ENCODE measurements at regions not wholly inside any gene's neighbourhood (a gene's known extent, or its start where the extent isn't known, plus 50 kb on each side); places are given as distances from the start of the nearest gene placed in this dataset.

DNA sequence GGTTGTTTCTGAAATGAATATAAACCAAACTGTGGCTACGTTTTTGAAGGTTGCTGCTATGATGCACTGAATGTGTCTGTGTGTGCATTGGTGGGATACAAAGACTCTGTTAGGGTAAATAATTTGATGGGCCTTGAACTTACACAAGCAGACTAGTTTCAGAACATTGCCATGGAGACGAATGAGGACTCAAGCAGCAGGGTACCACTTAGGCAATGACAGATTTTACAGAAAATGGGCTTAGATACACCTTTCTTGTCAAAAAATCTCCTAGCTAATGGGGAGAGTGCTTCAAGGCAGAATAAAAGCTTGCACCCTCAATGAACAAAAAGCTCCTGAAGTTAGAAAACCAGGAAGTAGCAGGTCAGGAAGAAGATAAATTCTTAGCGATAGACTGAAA, 55.7 kb downstream of the IER5 start:
- intact Hi-C loops (cut with micrococcal nuclease; ENCODE audit: unreplicated experiment): loop anchor here (5.0 kb wide), 2 partner anchors 512 to 627 kb away; partner anchors contain the start of gene XPR1
- Histone ChIP-seq H3K4me1 (ENCODE audit: insufficient read depth, low read length, poor library complexity, severe bottlenecking) (peaks cover 4% of the 10 kb centered on the region), H3K4me2 (ENCODE audit: low read length) (no peak overlapping the region), H3K36me3 (ENCODE audit: insufficient read depth, low read length) (no peaks in the 10 kb centered on the region), H3K9me2 (ENCODE audit: insufficient read depth, low read length) (no peaks in the 10 kb centered on the region), H2AFZ (ENCODE audit: low read length) (no peak overlapping the region), H3K4me3 (ENCODE audit: low read depth, low read length, poor library complexity, severe bottlenecking) (no peak overlapping the region), H4K20me1 (ENCODE audit: insufficient read depth, low read length) (no peaks in the 10 kb centered on the region), H3K79me2 (ENCODE audit: insufficient read depth, low read depth, low read length) (no peaks in the 10 kb centered on the region), H3K9me3 (ENCODE audit: low read length) (no peaks in the 10 kb centered on the region), H3K27ac (ENCODE audit: low read depth, low read length, poor library complexity, severe bottlenecking) (no peak overlapping the region)
- CTCF ChIA-PET (ENCODE audit: unreplicated experiment): interaction anchor here (0.6 kb wide), 1 partner anchor 209 kb away, joined by 3 read pairs; no protein-coding TSS in a partner anchor
- no peak for DNase-seq (ENCODE audit: low spot score)
- no TSS peak for BruUV-seq (replicated peaks)
- POLR2A ChIA-PET: interaction anchor here (1.5 to 1.7 kb wide), 2 partner anchors 19 to 108 kb away, joined by 4 to 5 read pairs; no protein-coding TSS in a partner anchor
- TF ChIP-seq, protein P1, sequence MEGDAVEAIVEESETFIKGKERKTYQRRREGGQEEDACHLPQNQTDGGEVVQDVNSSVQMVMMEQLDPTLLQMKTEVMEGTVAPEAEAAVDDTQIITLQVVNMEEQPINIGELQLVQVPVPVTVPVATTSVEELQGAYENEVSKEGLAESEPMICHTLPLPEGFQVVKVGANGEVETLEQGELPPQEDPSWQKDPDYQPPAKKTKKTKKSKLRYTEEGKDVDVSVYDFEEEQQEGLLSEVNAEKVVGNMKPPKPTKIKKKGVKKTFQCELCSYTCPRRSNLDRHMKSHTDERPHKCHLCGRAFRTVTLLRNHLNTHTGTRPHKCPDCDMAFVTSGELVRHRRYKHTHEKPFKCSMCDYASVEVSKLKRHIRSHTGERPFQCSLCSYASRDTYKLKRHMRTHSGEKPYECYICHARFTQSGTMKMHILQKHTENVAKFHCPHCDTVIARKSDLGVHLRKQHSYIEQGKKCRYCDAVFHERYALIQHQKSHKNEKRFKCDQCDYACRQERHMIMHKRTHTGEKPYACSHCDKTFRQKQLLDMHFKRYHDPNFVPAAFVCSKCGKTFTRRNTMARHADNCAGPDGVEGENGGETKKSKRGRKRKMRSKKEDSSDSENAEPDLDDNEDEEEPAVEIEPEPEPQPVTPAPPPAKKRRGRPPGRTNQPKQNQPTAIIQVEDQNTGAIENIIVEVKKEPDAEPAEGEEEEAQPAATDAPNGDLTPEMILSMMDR (conservative IDR thresholded peaks at IDR 0.05; ENCODE audit: low read length): no peak
- TF ChIP-seq EZH2phosphoT487 (IDR thresholded peaks at IDR 0.05; ENCODE audit: borderline replicate concordance, low read depth, low read length): no peak

- Histone ChIP-seq H3K4me1 (ENCODE audit: insufficient read depth, low read length, poor library complexity, severe bottlenecking) (peaks cover 21% of the 10 kb centered on the region), H3K27ac (ENCODE audit: low read depth, low read length, poor library complexity, severe bottlenecking) (no peak overlapping the region), H3K9me3 (ENCODE audit: low read length) (no peaks in the 10 kb centered on the region), H3K4me2 (ENCODE audit: low read length) (no peak overlapping the region), H3K9me2 (ENCODE audit: insufficient read depth, low read length) (no peaks in the 10 kb centered on the region), H3K4me3 (ENCODE audit: low read depth, low read length, poor library complexity, severe bottlenecking) (no peak overlapping the region), H4K20me1 (ENCODE audit: insufficient read depth, low read length) (no peaks in the 10 kb centered on the region), H3K36me3 (ENCODE audit: insufficient read depth, low read length) (no peaks in the 10 kb centered on the region), H2AFZ (ENCODE audit: low read length) (no peak overlapping the region), H3K79me2 (ENCODE audit: insufficient read depth, low read depth, low read length) (no peaks in the 10 kb centered on the region)
- ChIA-PET CTCF (ENCODE audit: unreplicated experiment) (no interaction called here), POLR2A (interaction anchor here (0.6 to 1.3 kb wide), 3 partner anchors 14 to 264 kb away, joined by 4 to 6 read pairs (median 5); no protein-coding TSS in a partner anchor)
- intact Hi-C loops (cut with micrococcal nuclease; ENCODE audit: unreplicated experiment): no loop called here
- no peak for TF ChIP-seq EZH2phosphoT487 (IDR thresholded peaks at IDR 0.05; ENCODE audit: borderline replicate concordance, low read depth, low read length)
- TF ChIP-seq, protein P1 (conservative IDR thresholded peaks at IDR 0.05; ENCODE audit: low read length): no peak
- BruUV-seq (replicated peaks): no TSS peak
- no peak for DNase-seq (ENCODE audit: low spot score)
Measured at GRCh38 chr1:181148636-181149035, 60.1 kb downstream of the IER5 start.

- BruUV-seq (replicated peaks): no TSS peak
Measured at GRCh38 chr1:181149326-181150125, 61.0 kb downstream of the IER5 start.

More at GRCh38 chr1:181149326-181150125, 61.0 kb downstream of the IER5 start:
- peak overlapping the region; percentile 11; the same call in 1 of the 2 replicates for H2AFZ ChIP-seq (ENCODE audit: low read length)
- H3K36me3 ChIP-seq (ENCODE audit: insufficient read depth, low read length): no peaks in the 10 kb centered on the region
- intact Hi-C loops (cut with micrococcal nuclease; ENCODE audit: unreplicated experiment): no loop called here
- H3K4me2 ChIP-seq (ENCODE audit: low read length): peak overlapping the region; percentile 19
- ChIA-PET POLR2A (interaction anchor here (0.6 kb wide), 1 partner anchor 265 kb away, joined by 6 read pairs; no protein-coding TSS in a partner anchor), CTCF (ENCODE audit: unreplicated experiment) (no interaction called here)
- H3K9me3 ChIP-seq (ENCODE audit: low read length): no peaks in the 10 kb centered on the region
- no peaks in the 10 kb centered on the region for H4K20me1 ChIP-seq (ENCODE audit: insufficient read depth, low read length)
- no peak overlapping the region for H3K27ac ChIP-seq (ENCODE audit: low read depth, low read length, poor library complexity, severe bottlenecking)
- peaks cover 21% of the 10 kb centered on the region for H3K4me1 ChIP-seq (ENCODE audit: insufficient read depth, low read length, poor library complexity, severe bottlenecking)
- H3K4me3 ChIP-seq (ENCODE audit: low read depth, low read length, poor library complexity, severe bottlenecking): no peak overlapping the region
- peak; percentile 83 for DNase-seq (ENCODE audit: low spot score)
- TF ChIP-seq, protein P1 (conservative IDR thresholded peaks at IDR 0.05; ENCODE audit: low read length): no peak
- TF ChIP-seq EZH2phosphoT487 (IDR thresholded peaks at IDR 0.05; ENCODE audit: borderline replicate concordance, low read depth, low read length): no peak
- H3K9me2 ChIP-seq (ENCODE audit: insufficient read depth, low read length): no peaks in the 10 kb centered on the region
- H3K79me2 ChIP-seq (ENCODE audit: insufficient read depth, low read depth, low read length): no peaks in the 10 kb centered on the region
